HEK293T (cell line): ENCODE measurements at regions not wholly inside any gene's neighbourhood (a gene's known extent, or its start where the extent isn't known, plus 50 kb on each side); places are given as distances from the start of the nearest gene placed in this dataset.

Experiments
- CTCF ChIA-PET: fragments of 350-600 bp; formaldehyde crosslinking; extraction: SDS; loops from one replicate; lab custom pipeline; 2021; ENCODE audit warnings: antibody characterized with exemption, inconsistent platforms; lab: Yijun Ruan, JAX
- POLR2A ChIA-PET: fragments of 350-600 bp; formaldehyde crosslinking; extraction: SDS; loops from one replicate; lab custom pipeline; 2020; ENCODE audit warnings: antibody characterized with exemption, inconsistent platforms; lab: Yijun Ruan, JAX
- DNase-seq: peaks from one replicate; pipeline ENCODE4 v3.0.0; 2012; ENCODE audit warnings: mixed read lengths; ENCODE audit errors: extremely low spot score
- ARNT ChIP-seq: fragments of 450-650 bp; IDR thresholded peaks from 2 replicates; pipeline ENCODE4 v1.6.1; 2017; ENCODE audit warnings: mild to moderate bottlenecking
- BHLHE40 ChIP-seq: fragments of 450-650 bp; IDR thresholded peaks from 2 replicates; pipeline ENCODE4 v1.6.1; 2016; ENCODE audit warnings: mild to moderate bottlenecking, moderate library complexity, borderline replicate concordance
- CTBP1 ChIP-seq: fragments of 450-650 bp; IDR thresholded peaks from 2 replicates; pipeline ENCODE4 v1.6.1; 2016; ENCODE audit warnings: borderline replicate concordance
- ELF4 ChIP-seq: fragments of 450-650 bp; IDR thresholded peaks from 2 replicates; pipeline ENCODE4 v1.6.1; 2017; ENCODE audit warnings: antibody characterized with exemption
- FOXA1 ChIP-seq: fragments of 450-650 bp; IDR thresholded peaks from 2 replicates; pipeline ENCODE4 v1.6.1; 2016; ENCODE audit warnings: mild to moderate bottlenecking
- FOXK2 ChIP-seq: fragments of 450-650 bp; IDR thresholded peaks from 2 replicates; pipeline ENCODE4 v1.6.1; 2016; ENCODE audit warnings: mild to moderate bottlenecking
- FOXM1 ChIP-seq: fragments of 450-650 bp; IDR thresholded peaks from 2 replicates; pipeline ENCODE4 v1.6.1; 2017; ENCODE audit warnings: mild to moderate bottlenecking, borderline replicate concordance
- HDGF ChIP-seq: fragments of 450-650 bp; IDR thresholded peaks from 2 replicates; pipeline ENCODE4 v1.6.1; 2017; ENCODE audit warnings: antibody characterized with exemption, borderline replicate concordance
- L3MBTL2 ChIP-seq: fragments of 450-650 bp; conservative IDR thresholded peaks from 2 replicates; pipeline ENCODE4 v1.6.1; 2016; ENCODE audit warnings: mild to moderate bottlenecking
- LEF1 ChIP-seq: fragments of 450-650 bp; IDR thresholded peaks from 2 replicates; pipeline ENCODE4 v1.6.1; 2017; ENCODE audit warnings: mild to moderate bottlenecking, borderline replicate concordance
- NFRKB ChIP-seq: fragments of 450-650 bp; IDR thresholded peaks from 2 replicates; pipeline ENCODE4 v1.6.1; 2016; ENCODE audit warnings: mild to moderate bottlenecking, moderate library complexity
- SP1 ChIP-seq: fragments of 450-650 bp; IDR thresholded peaks from 2 replicates; pipeline ENCODE4 v1.6.1; 2017
- SUZ12 ChIP-seq: fragments of 450-650 bp; IDR thresholded peaks from 2 replicates; pipeline ENCODE4 v1.6.1; 2016; ENCODE audit warnings: mild to moderate bottlenecking
- TARDBP ChIP-seq: fragments of 450-650 bp; IDR thresholded peaks from 2 replicates; pipeline ENCODE4 v1.6.1; 2016
- ZNF384 ChIP-seq: fragments of 450-650 bp; IDR thresholded peaks from 2 replicates; pipeline ENCODE4 v1.6.1; 2016
- TF ChIP-seq, protein P1 (sequence below): fragments of 450-650 bp; IDR thresholded peaks from 2 replicates; pipeline ENCODE4 v1.6.1; 2016

GRCh38 chr5:54927097-54927746, 58.2 kb downstream of the ESM1 start:
- POLR2A ChIA-PET, result no interaction called here
- TF ChIP-seq SUZ12, result no peak
- TF ChIP-seq FOXK2, result no peak
- no peak for TF ChIP-seq CTBP1
- TF ChIP-seq ZNF384, result no peak
- no peak for TF ChIP-seq ELF4
- TF ChIP-seq, protein P1, sequence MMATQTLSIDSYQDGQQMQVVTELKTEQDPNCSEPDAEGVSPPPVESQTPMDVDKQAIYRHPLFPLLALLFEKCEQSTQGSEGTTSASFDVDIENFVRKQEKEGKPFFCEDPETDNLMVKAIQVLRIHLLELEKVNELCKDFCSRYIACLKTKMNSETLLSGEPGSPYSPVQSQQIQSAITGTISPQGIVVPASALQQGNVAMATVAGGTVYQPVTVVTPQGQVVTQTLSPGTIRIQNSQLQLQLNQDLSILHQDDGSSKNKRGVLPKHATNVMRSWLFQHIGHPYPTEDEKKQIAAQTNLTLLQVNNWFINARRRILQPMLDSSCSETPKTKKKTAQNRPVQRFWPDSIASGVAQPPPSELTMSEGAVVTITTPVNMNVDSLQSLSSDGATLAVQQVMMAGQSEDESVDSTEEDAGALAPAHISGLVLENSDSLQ, result no peak
- no peak for TF ChIP-seq FOXM1
- no peak for TF ChIP-seq SP1
- no peak for TF ChIP-seq TARDBP
- TF ChIP-seq FOXA1, result no peak
- CTCF ChIA-PET, result interaction anchor here (1.0 to 1.6 kb wide), 2 partner anchors 17 to 21 kb away, joined by 3 to 5 read pairs; no protein-coding TSS in a partner anchor
- no peak for DNase-seq

- TF ChIP-seq FOXA1 (no peak), SUZ12 (no peak)
- no peak for DNase-seq
- CTCF ChIA-PET, result no interaction called here
- POLR2A ChIA-PET, result no interaction called here
Observed at GRCh38 chr5:54924487-54924886, 60.9 kb downstream of the ESM1 start.

DNA sequence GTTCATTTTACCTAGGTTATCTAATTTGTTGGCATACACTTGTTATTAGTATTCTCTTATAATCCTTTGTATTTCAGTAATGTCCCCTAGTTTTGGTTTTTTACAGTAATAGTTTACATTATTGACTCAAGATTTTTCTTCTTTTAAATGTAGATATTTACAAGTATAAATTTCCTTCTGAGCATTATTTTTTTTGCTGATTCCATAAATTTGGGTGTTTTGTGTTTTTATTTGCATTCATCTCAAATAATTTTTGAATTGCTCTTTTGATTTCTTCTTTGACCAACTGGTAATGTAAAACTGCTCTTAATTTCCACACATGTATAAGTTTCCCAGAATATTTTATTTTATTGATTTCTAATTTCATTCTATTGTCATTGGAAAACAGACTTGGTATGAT, 68.1 kb downstream of the ESM1 start:
- CTCF ChIA-PET, result no interaction called here
- TF ChIP-seq SP1, result no peak
- no peak for TF ChIP-seq FOXK2
- TF ChIP-seq TARDBP, result no peak
- no peak for TF ChIP-seq BHLHE40
- no peak for TF ChIP-seq ARNT
- no peak for TF ChIP-seq ELF4
- no peak for TF ChIP-seq FOXA1
- POLR2A ChIA-PET, result no interaction called here

DNA sequence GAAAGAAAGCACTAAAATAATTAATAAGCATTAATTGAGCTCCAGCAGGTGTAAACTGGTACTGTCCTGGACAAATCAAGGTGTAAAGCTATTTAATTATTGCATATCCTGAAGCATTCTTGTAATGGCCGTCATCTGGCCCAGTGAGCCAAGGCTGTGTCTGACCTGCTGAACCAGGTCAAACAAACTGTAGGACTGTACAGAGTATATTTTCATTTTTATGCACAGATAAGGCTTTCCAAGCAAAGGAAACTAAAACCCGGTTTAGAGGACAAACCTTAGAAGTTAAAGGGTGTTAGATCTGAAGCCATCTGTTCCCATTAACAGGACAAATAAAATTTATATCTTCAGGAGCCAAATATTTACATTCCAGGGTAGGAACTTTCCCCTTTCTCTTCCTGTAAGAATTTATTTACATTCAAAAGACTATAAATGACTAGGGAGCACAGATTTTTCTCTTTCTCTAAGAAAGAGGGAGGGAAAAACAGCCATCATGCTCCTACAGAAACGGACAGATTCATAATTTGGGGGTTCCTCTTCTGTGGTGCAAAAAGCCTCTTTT, 69.8 kb downstream of the ESM1 start:
- no peak for DNase-seq
- ChIA-PET CTCF (no interaction called here), POLR2A (no interaction called here)
- TF ChIP-seq BHLHE40 (no peak), ELF4 (no peak), FOXK2 (no peak), HDGF (no peak), FOXA1 (no peak)

More for the DNA sequence above, 68.1 kb downstream of the ESM1 start:
- no peak for DNase-seq

- ChIA-PET POLR2A (no interaction called here), CTCF (interaction anchor here (1.0 kb wide), 1 partner anchor 248 kb away, joined by 4 read pairs; the partner anchor contains the start of gene GPX8)
- no peak for TF ChIP-seq FOXM1
- TF ChIP-seq SP1, result no peak
- TF ChIP-seq BHLHE40, result no peak
- TF ChIP-seq HDGF, result no peak
- no peak for TF ChIP-seq NFRKB
- no peak for TF ChIP-seq FOXK2
- no peak for TF ChIP-seq ELF4
- no peak for TF ChIP-seq ZNF384
- TF ChIP-seq, protein P1, result no peak
- no peak for TF ChIP-seq LEF1
- no peak for TF ChIP-seq SUZ12
- no peak for TF ChIP-seq ARNT
- DNase-seq, result no peak
Observed at GRCh38 chr5:54912021-54912420, 73.4 kb downstream of the ESM1 start.

DNA sequence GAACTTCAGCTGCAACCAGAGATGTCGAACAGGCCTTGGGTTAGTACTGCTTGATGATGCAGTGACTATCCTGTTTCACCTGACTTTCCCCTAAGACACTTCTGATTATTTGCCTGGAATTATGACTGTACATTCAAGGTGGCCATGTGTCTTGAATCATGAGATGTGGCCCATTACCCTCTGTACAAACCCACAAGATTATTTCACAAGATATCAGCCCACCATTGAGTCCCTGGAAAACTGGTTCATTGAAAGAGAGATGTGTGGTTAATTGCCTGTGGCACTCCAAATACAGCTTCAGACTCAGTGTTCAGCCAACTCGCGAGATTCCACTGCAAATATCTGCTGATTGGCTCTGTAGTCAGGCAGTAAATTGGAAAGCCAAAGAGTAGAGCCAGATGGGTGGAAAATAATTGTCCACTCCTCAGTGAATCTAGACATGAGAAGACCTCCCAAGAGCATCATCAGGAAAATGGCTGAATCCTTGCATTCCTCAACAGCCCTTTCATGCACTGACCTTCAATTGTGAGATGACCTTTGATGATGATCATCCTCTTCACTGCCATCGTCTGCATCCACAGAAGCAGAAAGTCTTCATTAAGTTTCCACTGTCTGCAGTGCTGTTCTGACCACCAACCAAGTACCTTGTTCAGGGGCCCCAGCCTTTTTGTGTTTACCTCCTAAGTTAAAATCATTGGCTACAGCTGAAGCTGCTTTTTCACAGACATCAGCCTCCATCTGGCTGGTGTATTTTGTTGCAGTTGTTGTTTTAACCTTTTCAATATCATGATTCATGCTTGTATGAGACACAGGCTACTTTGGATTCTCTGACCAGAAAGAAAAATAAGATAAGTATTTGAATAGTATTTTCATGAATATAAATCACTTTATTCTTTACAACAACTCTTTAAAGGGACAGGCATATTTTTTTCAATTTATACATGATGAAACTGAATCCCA, 75.2 kb downstream of the ESM1 start:
- TF ChIP-seq NFRKB (no peak), LEF1 (no peak), FOXA1 (no peak), L3MBTL2 (no peak), FOXM1 (no peak), ZNF384 (no peak), HDGF (no peak)
- TF ChIP-seq, protein P1, result no peak
- ChIA-PET POLR2A (no interaction called here), CTCF (interaction anchor here (1.0 kb wide), 1 partner anchor 34 kb away, joined by 3 read pairs; no protein-coding TSS in a partner anchor)
- no peak for DNase-seq
